ENCODE measurements at regions not wholly inside any gene's neighbourhood (a gene's known extent, or its start where the extent isn't known, plus 50 kb on each side); places are given as distances from the start of the nearest gene placed in this dataset.

GRCh38 chr10:36946598-36946997 lies 178.8 kb upstream of the ANKRD30A start:
- H3K9me3 ChIP-seq (replicated peaks in 1 of 2; ENCODE audit: control insufficient read depth in 1 of 2, insufficient read depth in 1 of 2, low read length in 2 of 2): peaks cover 22 to 25% of the 10 kb centered on the region in 2 donors
- H3K4me1 ChIP-seq (ENCODE audit: control insufficient read depth in 1 of 2, insufficient read depth in 2 of 2, low read length in 2 of 2): no peaks in the 10 kb centered on the region
- intact Hi-C loops (cut with micrococcal nuclease): no loop called here
- H3K9ac ChIP-seq (ENCODE audit: insufficient read depth, low read length, poor library complexity, severe bottlenecking): no peak overlapping the region
- H4K20me1 ChIP-seq (ENCODE audit: insufficient read depth, low read length): no peaks in the 10 kb centered on the region
- no peak overlapping the region for H3K4me2 ChIP-seq (replicated peaks; ENCODE audit: extremely low read depth, low read length, poor library complexity, severe bottlenecking)
- no CpG with 5 or more reads among the region's 2 CpGs for WGBS (ENCODE audit: insufficient coverage)
- TF ChIP-seq, protein P1, sequence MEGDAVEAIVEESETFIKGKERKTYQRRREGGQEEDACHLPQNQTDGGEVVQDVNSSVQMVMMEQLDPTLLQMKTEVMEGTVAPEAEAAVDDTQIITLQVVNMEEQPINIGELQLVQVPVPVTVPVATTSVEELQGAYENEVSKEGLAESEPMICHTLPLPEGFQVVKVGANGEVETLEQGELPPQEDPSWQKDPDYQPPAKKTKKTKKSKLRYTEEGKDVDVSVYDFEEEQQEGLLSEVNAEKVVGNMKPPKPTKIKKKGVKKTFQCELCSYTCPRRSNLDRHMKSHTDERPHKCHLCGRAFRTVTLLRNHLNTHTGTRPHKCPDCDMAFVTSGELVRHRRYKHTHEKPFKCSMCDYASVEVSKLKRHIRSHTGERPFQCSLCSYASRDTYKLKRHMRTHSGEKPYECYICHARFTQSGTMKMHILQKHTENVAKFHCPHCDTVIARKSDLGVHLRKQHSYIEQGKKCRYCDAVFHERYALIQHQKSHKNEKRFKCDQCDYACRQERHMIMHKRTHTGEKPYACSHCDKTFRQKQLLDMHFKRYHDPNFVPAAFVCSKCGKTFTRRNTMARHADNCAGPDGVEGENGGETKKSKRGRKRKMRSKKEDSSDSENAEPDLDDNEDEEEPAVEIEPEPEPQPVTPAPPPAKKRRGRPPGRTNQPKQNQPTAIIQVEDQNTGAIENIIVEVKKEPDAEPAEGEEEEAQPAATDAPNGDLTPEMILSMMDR (IDR thresholded peaks at IDR 0.05): no peak
- Mint-ChIP-seq H3K27ac (no peak overlapping the region), H3K36me3 (no peaks in the 10 kb centered on the region), H3K27me3 (ENCODE audit: low read depth in 3 of 3) (no peaks in the 10 kb centered on the region), H3K9me3 (peaks cover 16 to 37% (median 18%) of the 10 kb centered on the region in 7 donors), H3K4me3 (no peak overlapping the region), H3K4me1 (no peaks in the 10 kb centered on the region)
- no peaks in the 10 kb centered on the region for H3K36me3 ChIP-seq (replicated peaks in 1 of 2; ENCODE audit: control insufficient read depth in 1 of 2, insufficient read depth in 2 of 2, low read length in 2 of 2)
- no peak overlapping the region for H3K4me3 ChIP-seq (replicated peaks in 1 of 3; ENCODE audit: low read depth in 2 of 3, low read length in 3 of 3)
- no peaks in the 10 kb centered on the region for H3K27me3 ChIP-seq (ENCODE audit: control insufficient read depth in 2 of 2, insufficient read depth in 2 of 2, low read length in 2 of 2)
- H3K79me2 ChIP-seq (ENCODE audit: insufficient read depth, low read length): no peaks in the 10 kb centered on the region
- no peak overlapping the region for H2AFZ ChIP-seq (ENCODE audit: insufficient read depth, low read depth, low read length, poor library complexity, severe bottlenecking)
- no peak overlapping the region for H3K27ac ChIP-seq (ENCODE audit: low read depth in 1 of 2, low read length in 2 of 2)
- DNase-seq: no peak

DNA sequence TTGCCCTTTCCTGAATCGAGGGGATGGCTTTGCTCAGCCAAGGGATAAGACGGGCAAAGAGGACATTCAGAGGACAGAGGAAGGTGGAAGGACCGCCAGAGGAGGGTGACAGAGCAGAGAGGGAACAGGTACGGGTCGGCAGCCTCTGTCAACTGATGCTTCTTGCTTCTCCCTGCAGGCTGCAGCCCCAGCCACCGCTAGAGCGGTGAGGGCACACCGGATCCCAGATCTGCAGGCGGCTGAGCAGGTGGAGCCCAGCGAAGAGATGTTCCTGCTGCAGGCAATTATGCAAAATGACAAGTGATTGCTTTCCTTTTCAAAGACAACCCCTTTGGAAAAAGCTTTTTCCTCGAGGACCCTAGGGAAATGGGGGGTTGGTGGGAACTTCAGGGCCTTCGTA lies 181.9 kb upstream of the ANKRD30A start:
- Mint-ChIP-seq H3K27me3 (ENCODE audit: low read depth in 3 of 3) (no peaks in the 10 kb centered on the region), H3K4me3 (no peak overlapping the region), H3K9me3 (peaks cover 13 to 30% (median 18%) of the 10 kb centered on the region in 7 donors), H3K27ac (no peak overlapping the region), H3K36me3 (no peaks in the 10 kb centered on the region), H3K4me1 (no peaks in the 10 kb centered on the region)
- Histone ChIP-seq H3K27me3 (ENCODE audit: control insufficient read depth in 2 of 2, insufficient read depth in 2 of 2, low read length in 2 of 2) (no peaks in the 10 kb centered on the region), H3K9me3 (replicated peaks in 1 of 2; ENCODE audit: control insufficient read depth in 1 of 2, insufficient read depth in 1 of 2, low read length in 2 of 2) (peaks cover 20 to 25% of the 10 kb centered on the region in 2 donors), H3K27ac (ENCODE audit: low read depth in 1 of 2, low read length in 2 of 2) (no peak overlapping the region), H2AFZ (ENCODE audit: insufficient read depth, low read depth, low read length, poor library complexity, severe bottlenecking) (no peak overlapping the region), H3K4me1 (ENCODE audit: control insufficient read depth in 1 of 2, insufficient read depth in 2 of 2, low read length in 2 of 2) (no peaks in the 10 kb centered on the region), H3K4me3 (replicated peaks in 1 of 3; ENCODE audit: low read depth in 2 of 3, low read length in 3 of 3) (no peak overlapping the region), H3K79me2 (ENCODE audit: insufficient read depth, low read length) (no peaks in the 10 kb centered on the region), H3K36me3 (replicated peaks in 1 of 2; ENCODE audit: control insufficient read depth in 1 of 2, insufficient read depth in 2 of 2, low read length in 2 of 2) (no peaks in the 10 kb centered on the region), H3K4me2 (replicated peaks; ENCODE audit: extremely low read depth, low read length, poor library complexity, severe bottlenecking) (no peak overlapping the region), H4K20me1 (ENCODE audit: insufficient read depth, low read length) (no peaks in the 10 kb centered on the region), H3K9ac (ENCODE audit: insufficient read depth, low read length, poor library complexity, severe bottlenecking) (no peak overlapping the region)
- WGBS (ENCODE audit: insufficient coverage): 75% methylated on average over 10 of the region's 12 CpGs
- intact Hi-C loops (cut with micrococcal nuclease): no loop called here
- DNase-seq: no peak
- TF ChIP-seq, protein P1 (IDR thresholded peaks at IDR 0.05): no peak
